ENCODE measurements at regions not wholly inside any gene's neighbourhood (a gene's known extent, or its start where the extent isn't known, plus 50 kb on each side); places are given as distances from the start of the nearest gene placed in this dataset.
"Not testable (repeated sequence)": the region's sequence is repeated elsewhere in the genome, so short reads cannot be mapped to it uniquely, and the experiment has no call there.

GRCh38 chr11:3538220-3538619 is 103.6 kb downstream of the ART5 start:
- not testable (repeated sequence) for TF ChIP-seq CTCF, POLR2A (IDR thresholded peaks at IDR 0.05)

Data from uterus (tissue), 2 donors.